ENCODE measurements at regions not wholly inside any gene's neighbourhood (a gene's known extent, or its start where the extent isn't known, plus 50 kb on each side); places are given as distances from the start of the nearest gene placed in this dataset.

- DNase-seq (ENCODE audit: low read depth) = no peak
Observed at GRCh38 chr6:4294636-4295035, 159.3 kb upstream of the ECI2 start.

- no peak for DNase-seq (ENCODE audit: low read depth)
Observed at GRCh38 chr6:4291453-4292403, 156.4 kb upstream of the ECI2 start.

- no peak for DNase-seq (ENCODE audit: low read depth)
Observed at GRCh38 chr6:4289770-4290320, 154.5 kb upstream of the ECI2 start.

GRCh38 chr6:4287811-4288244 lies 152.5 kb upstream of the ECI2 start:
- DNase-seq (ENCODE audit: low read depth) = no peak

- no peak for DNase-seq (ENCODE audit: low read depth)
Observed at GRCh38 chr6:4287372-4287771, 152.0 kb upstream of the ECI2 start.

GRCh38 chr6:4282926-4283325 lies 147.6 kb upstream of the ECI2 start:
- DNase-seq (ENCODE audit: low read depth) = no peak

- no peak for DNase-seq (ENCODE audit: low read depth)
Observed at GRCh38 chr6:4281341-4282293, 146.2 kb upstream of the ECI2 start.

GRCh38 chr6:4280707-4281106 lies 145.3 kb upstream of the ECI2 start:
- no peak for DNase-seq (ENCODE audit: low read depth)

GRCh38 chr6:4280031-4280430 lies 144.7 kb upstream of the ECI2 start:
- no peak for DNase-seq (ENCODE audit: low read depth)

GRCh38 chr6:4274382-4275082 lies 139.2 kb upstream of the ECI2 start:
- DNase-seq (ENCODE audit: low read depth) = no peak

- DNase-seq (ENCODE audit: low read depth) = no peak
Observed at GRCh38 chr6:4272996-4273395, 137.6 kb upstream of the ECI2 start.

- no peak for DNase-seq (ENCODE audit: low read depth)
Observed at GRCh38 chr6:4271761-4272470, 136.5 kb upstream of the ECI2 start.

GRCh38 chr6:4270776-4271175 lies 135.4 kb upstream of the ECI2 start:
- no peak for DNase-seq (ENCODE audit: low read depth)

- no peak for DNase-seq (ENCODE audit: low read depth)
Observed at GRCh38 chr6:4270001-4270400, 134.6 kb upstream of the ECI2 start.

GRCh38 chr6:4268171-4268570 lies 132.8 kb upstream of the ECI2 start:
- DNase-seq (ENCODE audit: low read depth) = no peak

GRCh38 chr6:4265740-4266139 lies 130.4 kb upstream of the ECI2 start:
- no peak for DNase-seq (ENCODE audit: low read depth)

- DNase-seq (ENCODE audit: low read depth) = no peak
Observed at GRCh38 chr6:4264601-4265000, 129.2 kb upstream of the ECI2 start.

GRCh38 chr6:4264081-4264480 lies 128.7 kb upstream of the ECI2 start:
- no peak for DNase-seq (ENCODE audit: low read depth)

GRCh38 chr6:4262526-4262925 lies 127.2 kb upstream of the ECI2 start:
- DNase-seq (ENCODE audit: low read depth) = no peak

GRCh38 chr6:4259391-4259790 lies 124.0 kb upstream of the ECI2 start:
- no peak for DNase-seq (ENCODE audit: low read depth)

GRCh38 chr6:4258733-4259132 lies 123.4 kb upstream of the ECI2 start:
- DNase-seq (ENCODE audit: low read depth) = no peak

Data from activated T-helper 9 cell treated with anti-CD3 and anti-CD28 coated beads, Interleukin-2, amount 50 U/mL, for 16 hours (primary cell).